ENCODE measurements at regions not wholly inside any gene's neighbourhood (a gene's known extent, or its start where the extent isn't known, plus 50 kb on each side); places are given as distances from the start of the nearest gene placed in this dataset.
"Not testable (repeated sequence)": the region's sequence is repeated elsewhere in the genome, so short reads cannot be mapped to it uniquely, and the experiment has no call there.

DNA sequence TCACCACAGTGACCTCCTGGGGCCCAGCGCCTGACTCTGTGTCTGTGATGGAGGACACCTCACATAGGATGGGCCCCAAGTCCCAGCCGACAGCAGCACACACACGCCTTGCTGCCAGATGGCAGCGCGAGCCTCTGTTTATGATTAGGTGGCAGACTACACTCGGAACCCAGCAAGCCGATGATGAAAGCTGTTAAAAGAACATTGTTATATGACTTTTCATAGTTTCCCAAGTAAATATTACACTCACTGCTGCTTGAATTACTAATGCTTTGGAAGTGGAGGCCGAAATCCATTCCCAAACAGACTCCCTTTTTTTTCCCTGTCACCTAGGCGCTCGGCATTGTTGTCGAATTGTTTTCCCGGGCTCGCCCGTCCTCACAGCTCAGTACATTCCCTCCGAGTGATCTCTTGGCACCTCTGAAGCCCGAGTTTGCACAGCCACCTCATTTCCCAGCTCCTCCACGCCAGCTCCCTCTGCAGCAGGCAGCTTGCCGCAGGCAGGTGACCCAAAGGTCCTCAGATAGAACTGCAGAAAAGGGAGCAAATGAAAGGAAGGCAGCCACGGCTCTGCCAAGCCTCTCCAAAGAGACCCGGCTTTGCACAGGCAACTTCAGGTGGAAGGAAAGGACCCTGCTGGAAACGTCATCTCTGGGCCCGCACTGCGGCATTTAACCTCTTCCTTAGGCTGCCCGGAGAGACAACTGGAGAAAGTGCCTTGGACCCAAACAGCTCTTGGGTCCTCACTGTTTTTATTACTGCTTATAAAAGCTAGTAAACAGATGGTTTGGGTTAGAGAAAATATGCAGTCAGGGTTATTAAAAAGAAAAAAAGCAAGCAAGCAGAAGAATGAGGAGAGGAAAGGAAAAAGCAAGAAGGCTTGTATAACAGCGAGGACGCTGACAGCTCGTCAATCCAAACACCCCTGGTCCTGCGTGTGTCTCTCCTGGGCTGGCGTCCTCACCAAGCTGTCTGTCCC lies 72.2 kb upstream of the SLC25A33 start:
- no peak for DNase-seq

DNA sequence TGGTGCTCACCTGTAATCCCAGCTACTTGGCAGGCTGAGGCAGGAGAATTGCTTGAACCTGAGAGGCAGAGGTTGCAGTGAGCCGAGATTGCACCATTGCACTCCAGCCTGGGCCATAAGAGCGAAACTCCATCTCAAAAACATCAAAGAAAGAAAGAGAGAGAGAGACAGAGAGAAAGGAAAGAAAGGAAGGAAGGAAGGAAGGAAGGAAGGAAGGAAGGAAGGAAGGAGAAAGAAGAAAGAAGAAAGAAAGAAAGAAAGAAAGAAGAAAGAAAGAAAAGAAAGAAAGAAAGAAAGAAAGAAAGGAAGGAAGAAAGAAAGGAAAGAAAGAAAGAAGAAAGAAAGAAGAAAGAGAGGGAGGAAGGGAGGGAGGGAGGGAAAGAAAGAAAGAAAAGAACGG lies 69.4 kb upstream of the SLC25A33 start:
- not testable (repeated sequence) for DNase-seq

DNA sequence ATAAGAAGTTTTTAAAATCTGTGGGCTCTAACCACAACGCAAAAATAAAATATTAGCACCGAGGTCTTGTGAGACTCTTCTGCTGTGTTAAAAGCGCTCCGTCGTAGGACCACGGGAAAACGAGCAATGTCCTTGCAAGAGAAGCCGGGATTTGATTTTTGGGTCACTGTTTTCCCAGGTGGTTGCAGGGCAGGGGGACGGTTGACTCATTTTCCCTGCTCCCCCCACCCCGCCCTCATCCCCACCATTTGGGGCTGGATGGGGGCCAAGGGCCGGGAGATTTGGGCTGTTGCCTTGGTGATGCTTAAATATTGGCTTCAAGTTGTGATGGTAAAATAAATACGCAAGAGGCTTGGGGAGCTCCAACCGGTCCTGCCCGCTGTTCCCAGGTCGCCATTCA lies 67.6 kb upstream of the SLC25A33 start:
- no peak for DNase-seq

DNA sequence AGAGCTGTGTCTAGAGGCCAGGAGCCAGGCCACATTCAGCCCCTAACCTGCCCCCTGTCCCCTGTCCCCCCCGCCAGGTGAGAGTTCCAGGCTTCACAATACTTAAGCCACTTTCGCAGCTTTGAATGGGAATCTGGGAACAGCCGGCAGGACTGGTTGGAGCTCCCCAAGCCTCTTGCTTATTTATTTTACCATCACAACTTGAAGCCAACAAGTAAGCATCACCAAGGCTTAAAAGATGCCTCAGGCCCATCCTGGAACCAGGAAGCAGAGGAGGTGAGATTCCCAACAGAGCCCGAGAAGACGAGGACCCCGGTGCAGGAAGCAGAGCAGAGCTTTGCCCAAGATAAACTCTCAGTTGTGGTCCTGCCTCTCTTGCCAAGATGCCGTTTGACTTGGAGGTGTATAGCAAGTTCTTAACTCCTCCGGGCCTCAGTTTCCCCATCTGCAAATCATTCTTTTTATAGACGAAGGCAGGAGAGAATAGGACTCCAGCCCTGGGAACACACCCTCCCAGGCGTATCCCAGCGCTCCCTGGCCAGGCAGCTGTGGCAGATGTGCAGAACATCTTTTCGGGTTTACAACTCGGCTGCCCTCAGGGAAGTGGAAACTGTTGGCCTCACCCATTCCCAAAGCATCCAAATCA lies 66.8 kb upstream of the SLC25A33 start:
- DNase-seq: no peak

DNA sequence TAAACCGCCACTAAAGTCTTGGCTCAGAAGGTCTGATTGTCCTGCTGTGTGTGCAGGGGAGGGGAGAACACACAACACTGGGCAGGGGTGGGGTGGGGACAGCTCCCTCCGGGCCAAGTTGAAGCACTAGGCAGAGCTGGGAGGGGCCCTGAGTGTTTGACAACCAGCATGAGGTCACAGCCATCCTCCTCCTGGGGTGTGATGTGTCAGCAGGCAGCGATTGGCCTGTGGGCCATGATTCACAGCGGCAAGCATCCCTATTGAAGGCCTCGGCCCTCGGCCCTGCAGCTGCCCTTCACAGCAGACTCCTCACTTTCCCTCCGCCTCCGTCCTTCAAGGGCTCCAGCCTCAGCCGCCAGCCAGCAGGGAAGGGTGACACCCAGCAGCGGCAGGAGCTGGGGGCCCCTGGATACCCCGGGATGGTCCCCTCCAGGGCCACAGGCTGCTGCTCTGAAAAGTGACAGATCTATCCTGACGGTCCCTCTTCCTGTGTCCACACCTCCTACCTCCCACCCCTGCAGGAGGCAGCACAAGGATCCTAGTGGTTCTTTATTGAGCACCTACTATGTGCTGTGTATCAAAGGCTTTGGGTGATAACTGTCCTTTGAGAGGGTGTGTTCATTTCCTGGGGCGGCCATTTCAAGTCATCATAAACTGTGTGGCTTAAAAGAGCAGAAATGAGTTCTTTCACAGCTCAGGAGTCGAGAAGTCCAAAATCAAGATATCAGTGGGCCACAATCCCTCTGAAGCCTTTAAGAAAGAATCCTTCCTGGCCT lies 66.0 kb upstream of the SLC25A33 start:
- no peak for DNase-seq

DNA sequence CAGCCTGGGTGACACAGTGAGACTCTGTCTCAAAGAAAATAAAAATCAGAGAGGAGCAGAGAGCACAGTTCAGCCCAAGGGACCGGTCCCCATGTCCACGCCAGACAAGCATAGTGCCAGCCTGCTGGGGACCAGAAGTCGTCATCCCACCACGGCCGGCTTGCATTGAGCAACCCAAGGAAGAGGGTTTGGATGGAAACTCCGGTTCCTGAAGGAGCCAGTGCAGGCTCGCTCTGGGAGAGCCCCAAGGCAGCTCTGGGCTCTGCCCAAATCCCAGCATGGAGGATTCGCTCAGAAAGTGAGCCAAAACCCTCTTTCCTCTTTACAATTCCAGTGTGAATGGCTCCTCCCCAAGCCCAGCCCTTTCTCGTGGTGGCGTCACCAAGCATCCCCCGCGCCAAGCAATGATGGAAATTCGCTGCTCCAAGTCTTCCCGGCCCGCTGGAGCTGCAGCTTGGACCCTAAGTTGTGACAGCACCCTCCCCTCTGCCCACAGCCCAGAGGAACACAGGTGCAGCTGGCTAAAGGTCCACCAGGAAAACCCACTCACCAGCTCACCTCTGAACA lies 64.1 kb upstream of the SLC25A33 start:
- no peak for DNase-seq

DNA sequence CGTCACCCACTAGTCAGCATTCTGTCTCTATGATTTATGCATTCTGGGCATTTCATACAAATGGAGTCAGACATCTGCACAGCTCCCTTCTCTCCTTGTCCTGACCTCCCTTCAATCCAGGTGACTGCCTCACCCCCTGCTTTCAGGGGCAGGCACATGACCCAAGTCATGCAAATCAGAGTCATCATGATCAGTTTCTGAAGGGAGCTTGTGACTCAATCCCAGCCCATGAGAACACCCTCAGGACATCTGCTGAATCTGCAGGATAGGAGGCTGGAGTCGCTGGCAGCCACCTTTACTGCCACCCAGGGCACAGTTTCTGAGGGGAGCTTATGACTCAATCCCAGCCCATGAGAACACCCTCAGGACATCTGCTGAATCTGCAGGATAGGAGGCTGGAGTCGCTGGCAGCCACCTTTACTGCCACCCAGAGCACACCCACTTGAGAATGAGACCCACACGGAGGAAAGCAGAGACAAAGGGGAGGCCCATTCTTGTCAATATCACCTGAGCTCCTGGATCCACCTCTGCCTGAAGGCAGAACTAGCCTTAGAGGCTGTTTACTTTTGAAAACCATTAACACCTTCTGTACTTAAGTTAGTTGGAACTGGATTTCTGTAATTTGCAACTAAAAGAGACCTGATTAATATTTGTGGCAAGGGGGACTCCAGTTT lies 62.3 kb upstream of the SLC25A33 start:
- no peak for DNase-seq

DNA sequence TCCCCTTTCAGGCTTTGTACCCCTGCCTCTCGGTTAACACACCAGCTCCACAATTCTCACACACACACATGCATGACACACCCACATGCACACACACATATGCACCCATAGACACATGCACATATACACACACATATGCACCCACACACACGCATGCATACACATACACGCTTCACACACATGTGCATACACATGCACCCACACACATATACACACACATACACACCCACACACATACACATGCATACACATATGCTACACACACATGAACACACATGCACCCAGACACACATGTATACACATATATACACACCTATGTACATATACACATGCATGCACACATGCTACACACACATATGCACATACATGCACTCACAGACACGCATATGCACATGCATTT lies 61.7 kb upstream of the SLC25A33 start:
- DNase-seq: no peak

DNA sequence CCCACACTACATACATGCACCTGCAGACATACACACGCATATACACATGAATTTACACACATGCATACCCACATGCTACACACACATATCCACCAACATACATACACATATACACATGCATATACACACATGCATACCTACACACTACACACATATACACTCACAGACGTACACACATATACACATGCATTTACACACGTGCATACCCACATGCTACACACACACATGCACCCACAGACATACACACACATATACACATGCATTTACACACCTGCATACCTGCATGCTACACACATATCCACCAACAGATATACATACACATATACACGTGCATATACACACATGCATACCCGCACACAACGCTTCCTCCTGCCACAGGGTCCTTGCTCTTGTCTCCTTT lies 61.2 kb upstream of the SLC25A33 start:
- DNase-seq: no peak

DNA sequence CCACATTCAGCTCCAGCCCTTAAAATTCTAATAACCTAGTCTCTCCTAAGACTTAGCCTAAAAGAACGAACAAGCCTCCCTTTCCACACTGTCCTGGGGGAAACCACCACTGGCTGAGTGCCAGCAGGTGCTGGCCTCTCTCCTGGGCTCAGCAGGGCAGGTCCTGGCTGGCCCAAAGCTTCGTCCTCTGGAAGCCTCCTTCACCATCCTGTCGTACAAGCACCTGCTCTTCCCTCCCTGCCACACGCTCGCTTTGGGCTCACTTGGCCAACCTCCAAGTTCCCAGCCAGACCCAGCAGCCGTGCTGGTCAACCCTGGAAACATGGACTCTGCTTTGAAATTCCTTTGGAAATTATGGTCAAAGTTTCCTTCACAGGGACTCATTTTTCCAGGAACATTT lies 58.2 kb upstream of the SLC25A33 start:
- no peak for DNase-seq

DNA sequence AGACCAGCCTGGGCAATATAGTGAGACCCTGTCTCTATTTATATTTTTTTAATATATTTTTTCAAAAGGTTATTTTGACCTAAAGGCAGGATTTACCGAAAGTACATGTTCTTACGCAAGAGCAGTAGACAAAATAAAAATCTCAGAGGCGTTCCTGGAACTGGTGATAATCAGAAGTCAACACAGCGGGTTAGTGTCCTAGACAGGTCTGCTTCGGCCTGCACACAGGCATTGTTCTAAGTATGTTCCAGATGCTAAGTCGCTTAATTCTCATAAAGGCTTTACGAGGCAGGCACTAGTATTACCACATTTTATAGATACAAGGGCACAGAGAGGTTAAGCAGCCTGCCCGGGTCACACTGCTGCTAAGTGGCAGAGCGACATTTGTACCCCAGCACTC lies 56.9 kb upstream of the SLC25A33 start:
- no peak for DNase-seq

DNA sequence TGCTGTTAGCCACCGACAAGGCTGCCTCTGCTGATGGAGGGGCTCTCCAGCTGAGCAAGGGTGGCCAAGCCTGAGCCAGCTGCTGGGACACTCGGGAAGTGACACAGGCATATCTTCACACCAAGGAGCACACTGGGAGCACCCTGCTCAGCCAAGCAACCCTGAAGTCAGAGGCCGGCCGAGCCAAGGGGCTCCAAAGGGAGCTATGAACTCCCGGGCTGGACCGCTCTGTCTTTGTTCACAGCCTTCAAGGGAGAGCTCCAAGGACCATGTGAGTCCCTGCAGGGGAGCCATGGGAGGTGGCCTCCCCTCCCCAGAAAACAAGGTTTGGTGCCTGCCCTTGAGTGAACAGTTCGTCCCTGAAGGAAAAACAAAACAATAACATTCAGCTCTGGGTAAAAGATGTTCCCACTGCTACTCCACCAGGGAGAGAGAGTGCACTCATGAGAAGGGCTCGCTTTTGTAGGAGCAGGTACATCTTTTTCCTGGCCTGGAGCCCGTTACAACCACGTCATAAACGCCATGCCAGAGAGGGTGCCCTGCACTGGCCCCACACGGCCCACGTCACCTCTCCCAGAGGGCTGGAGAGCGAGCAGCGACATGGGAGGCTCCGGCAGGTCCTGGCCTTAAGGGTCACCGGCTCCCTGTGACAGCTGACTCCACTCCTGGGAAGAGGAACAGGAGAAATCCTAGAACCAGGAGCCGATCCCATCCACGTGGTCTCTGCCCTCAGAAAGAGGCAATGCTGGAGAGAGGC lies 56.3 kb upstream of the SLC25A33 start:
- no peak for DNase-seq

DNA sequence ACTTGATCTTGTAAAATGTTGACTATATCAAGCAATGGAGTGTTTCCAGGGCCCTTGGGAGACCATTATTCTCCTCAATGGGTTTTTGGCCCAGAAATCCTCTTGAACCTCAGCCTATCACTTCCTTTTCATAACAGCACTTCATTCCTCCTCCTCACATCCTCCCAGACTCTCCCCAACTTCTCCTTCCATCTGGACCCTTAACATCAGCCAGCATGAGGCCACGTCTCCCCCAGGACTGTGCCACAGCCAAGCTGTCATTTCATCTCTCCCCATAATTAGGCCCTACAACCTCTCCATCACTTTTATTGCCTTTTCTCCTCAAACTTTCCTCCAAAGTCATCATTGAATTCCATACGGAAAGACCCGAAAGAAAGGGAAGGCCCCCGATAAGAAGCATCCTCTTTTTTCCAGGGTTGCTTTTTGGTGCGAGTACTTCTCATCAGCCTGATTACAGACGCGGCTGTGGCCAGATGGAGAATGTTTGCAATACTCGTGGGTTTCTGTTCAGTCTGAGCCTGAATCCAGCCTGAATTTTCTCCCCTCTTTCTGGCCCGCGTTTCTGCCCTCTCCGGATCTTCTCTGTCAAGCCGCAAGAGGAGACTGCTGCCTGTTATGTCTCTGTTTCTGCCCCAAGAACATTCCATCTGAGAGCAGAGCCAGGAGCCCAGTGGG lies 52.7 kb upstream of the SLC25A33 start:
- no peak for DNase-seq

Data from right kidney (tissue), 1 donor.